Nephron (organoid): ENCODE measurements at regions not wholly inside any gene's neighbourhood (a gene's known extent, or its start where the extent isn't known, plus 50 kb on each side); places are given as distances from the start of the nearest gene placed in this dataset.

ENCODE experiments used
- H3K27ac Mint-ChIP-seq, 3 experiments: 2 replicates each; pipeline ENCODE4 v1.8.0; 2020; ENCODE audit warnings: mixed read lengths in 3 of 3, mild to moderate bottlenecking in 2 of 3, moderate library complexity in 1 of 3
- H3K27me3 Mint-ChIP-seq: 2 replicates; pipeline ENCODE4 v1.8.0; 2021; ENCODE audit warnings: low read depth, mild to moderate bottlenecking, moderate library complexity, mixed read lengths
- H3K36me3 Mint-ChIP-seq: 2 replicates; pipeline ENCODE4 v1.8.0; 2020; ENCODE audit warnings: low read depth, mixed read lengths
- H3K4me1 Mint-ChIP-seq: 2 replicates; pipeline ENCODE4 v1.8.0; 2020; ENCODE audit warnings: mixed read lengths
- H3K4me3 Mint-ChIP-seq, 3 experiments: 2 replicates each; pipeline ENCODE4 v1.8.0; 2020; ENCODE audit warnings: mild to moderate bottlenecking in 3 of 3, mixed read lengths in 3 of 3, moderate library complexity in 2 of 3
- H3K9me3 Mint-ChIP-seq: 2 replicates; pipeline ENCODE4 v1.8.0; 2020; ENCODE audit warnings: mixed read lengths
- CTCF ChIP-seq, 3 experiments: fragments of 200-600 bp; sonication (generic); IDR thresholded peaks; one replicate each; pipeline ENCODE4 v1.5.0; 2021; ENCODE audit warnings: antibody characterized with exemption in 3 of 3; ENCODE audit not compliant: unreplicated experiment in 3 of 3

GRCh38 chr18:4578449-4578848, 123.3 kb upstream of the DLGAP1 start:
- Mint-ChIP-seq H3K27ac (no peak overlapping the region), H3K36me3 (no peaks in the 10 kb centered on the region), H3K9me3 (peaks cover 33% of the 10 kb centered on the region), H3K4me3 (no peak overlapping the region), H3K27me3 (no peaks in the 10 kb centered on the region), H3K4me1 (no peaks in the 10 kb centered on the region)
- TF ChIP-seq CTCF (IDR thresholded peaks at IDR 0.05; ENCODE audit: unreplicated experiment in 3 of 3) = no peak

GRCh38 chr18:4573735-4574134, 118.6 kb upstream of the DLGAP1 start:
- peaks cover 38% of the 10 kb centered on the region for H3K9me3 Mint-ChIP-seq
- no peaks in the 10 kb centered on the region for H3K36me3 Mint-ChIP-seq
- H3K4me3 Mint-ChIP-seq = no peak overlapping the region
- H3K27me3 Mint-ChIP-seq = no peaks in the 10 kb centered on the region
- no peak for TF ChIP-seq CTCF (IDR thresholded peaks at IDR 0.05; ENCODE audit: unreplicated experiment in 3 of 3)
- H3K4me1 Mint-ChIP-seq = no peaks in the 10 kb centered on the region
- H3K27ac Mint-ChIP-seq = no peak overlapping the region

DNA sequence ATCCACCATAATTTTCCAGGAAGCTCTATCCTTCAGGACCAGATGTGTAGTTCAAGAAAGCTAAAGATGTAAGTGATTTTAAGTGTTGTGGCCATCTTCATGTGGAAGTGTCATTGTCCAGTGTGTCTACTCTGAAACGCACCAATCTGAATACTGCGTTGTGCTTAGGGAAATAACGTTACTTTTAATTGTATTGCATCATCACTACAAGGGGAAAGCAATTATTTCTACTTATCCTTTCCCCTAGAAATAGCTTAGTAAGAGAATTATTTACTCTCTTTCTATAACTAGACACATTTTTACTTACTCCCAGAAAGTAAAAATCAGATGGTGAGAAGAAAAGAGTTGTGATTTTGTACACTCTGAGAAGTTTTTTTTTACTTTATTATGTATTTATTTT, 102.4 kb upstream of the DLGAP1 start:
- no peaks in the 10 kb centered on the region for H3K4me1 Mint-ChIP-seq
- no peak overlapping the region for H3K27ac Mint-ChIP-seq
- no peak overlapping the region for H3K4me3 Mint-ChIP-seq

DNA sequence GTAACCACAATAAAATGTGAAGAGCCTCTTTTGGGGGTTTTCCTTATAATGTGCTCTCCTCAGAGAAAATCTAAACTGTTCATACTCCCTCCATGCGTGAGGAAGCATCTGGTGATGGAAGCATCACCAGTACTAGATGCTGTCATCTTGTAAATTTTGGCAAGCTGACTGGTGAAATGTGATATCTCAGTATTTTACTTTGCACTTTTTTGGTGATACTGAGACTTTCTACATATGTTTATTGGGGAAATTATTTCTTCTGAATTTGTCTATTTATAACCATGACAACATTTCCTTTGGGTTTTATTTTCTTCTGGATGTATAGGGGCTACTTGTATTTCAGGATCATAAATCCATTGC, 95.9 kb upstream of the DLGAP1 start:
- TF ChIP-seq CTCF (IDR thresholded peaks at IDR 0.05; ENCODE audit: unreplicated experiment in 3 of 3) = no peak
- Mint-ChIP-seq H3K4me1 (no peaks in the 10 kb centered on the region), H3K27me3 (no peaks in the 10 kb centered on the region), H3K4me3 (no peak overlapping the region), H3K36me3 (no peaks in the 10 kb centered on the region), H3K27ac (no peak overlapping the region), H3K9me3 (no peaks in the 10 kb centered on the region)

More for the DNA sequence above, 102.4 kb upstream of the DLGAP1 start:
- no peaks in the 10 kb centered on the region for H3K27me3 Mint-ChIP-seq
- H3K9me3 Mint-ChIP-seq = no peaks in the 10 kb centered on the region
- no peaks in the 10 kb centered on the region for H3K36me3 Mint-ChIP-seq
- no peak for TF ChIP-seq CTCF (IDR thresholded peaks at IDR 0.05; ENCODE audit: unreplicated experiment in 3 of 3)

- H3K4me3 Mint-ChIP-seq = no peak overlapping the region
Measured at GRCh38 chr18:4549164-4549872, 94.2 kb upstream of the DLGAP1 start.

More at GRCh38 chr18:4549164-4549872, 94.2 kb upstream of the DLGAP1 start:
- no peaks in the 10 kb centered on the region for H3K27me3 Mint-ChIP-seq
- H3K27ac Mint-ChIP-seq = no peak overlapping the region
- no peaks in the 10 kb centered on the region for H3K9me3 Mint-ChIP-seq
- no peaks in the 10 kb centered on the region for H3K4me1 Mint-ChIP-seq
- no peaks in the 10 kb centered on the region for H3K36me3 Mint-ChIP-seq
- no peak for TF ChIP-seq CTCF (IDR thresholded peaks at IDR 0.05; ENCODE audit: unreplicated experiment in 3 of 3)
